Activated CD4-positive, alpha-beta T cell treated with anti-CD3 and anti-CD28 coated beads, Interleukin-2, amount 10 ng/mL, durations not matched to agents 7 days and 5 days (primary cell): ENCODE measurements at regions not wholly inside any gene's neighbourhood (a gene's known extent, or its start where the extent isn't known, plus 50 kb on each side); places are given as distances from the start of the nearest gene placed in this dataset.

Experiments used
- CTCF ChIA-PET: fragments of 350-600 bp; sonication (Branson Sonifier 250); formaldehyde crosslinking; loops from one replicate; lab custom pipeline; 2021; ENCODE audit warnings: antibody characterized with exemption; lab: Charles Lee
- POLR2A ChIA-PET: fragments of 350-600 bp; sonication (Branson Sonifier 250); formaldehyde crosslinking; loops from one replicate; lab custom pipeline; 2021; ENCODE audit warnings: antibody characterized with exemption; lab: Charles Lee
- DNase-seq: peaks from one replicate; pipeline ENCODE4 v3.0.0-alpha.2; 2020
- H3K27ac Mint-ChIP-seq: one replicate; pipeline ENCODE4 v1.8.0; 2021; ENCODE audit warnings: mild to moderate bottlenecking, moderate library complexity, mixed read lengths
- H3K27me3 Mint-ChIP-seq: one replicate; pipeline ENCODE4 v1.8.0; 2021; ENCODE audit warnings: mixed read lengths
- H3K36me3 Mint-ChIP-seq: one replicate; pipeline ENCODE4 v1.8.0; 2021; ENCODE audit warnings: low read depth, mixed read lengths
- H3K4me1 Mint-ChIP-seq: one replicate; pipeline ENCODE4 v1.8.0; 2021; ENCODE audit warnings: mixed read lengths
- H3K4me3 Mint-ChIP-seq: one replicate; pipeline ENCODE4 v1.8.0; 2021; ENCODE audit warnings: mild to moderate bottlenecking, moderate library complexity, mixed read lengths
- H3K9me3 Mint-ChIP-seq: one replicate; pipeline ENCODE4 v1.8.0; 2021; ENCODE audit warnings: mixed read lengths

DNA sequence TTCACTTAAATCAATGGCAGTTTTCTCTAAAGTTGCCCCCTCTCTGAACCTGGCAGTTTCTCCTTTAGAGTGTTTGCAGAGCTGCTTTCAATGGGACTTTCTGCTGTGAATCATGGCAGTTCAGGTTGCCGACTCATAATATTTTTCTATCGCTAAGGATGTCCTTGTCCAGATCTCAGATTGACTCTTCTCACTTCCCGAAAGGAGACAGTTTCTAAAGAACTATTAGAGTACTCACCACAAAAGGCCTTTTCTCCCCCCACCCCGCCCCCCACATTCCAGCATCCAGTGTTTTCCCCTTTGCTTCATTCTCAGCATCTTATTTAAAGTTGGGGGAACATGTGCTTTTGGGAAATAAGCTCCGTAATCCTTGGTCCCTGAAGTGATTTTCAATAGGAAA, 443.5 kb upstream of the KLF4 start:
- DNase-seq, result no peak
- Mint-ChIP-seq H3K4me1 (no peaks in the 10 kb centered on the region), H3K27me3 (no peaks in the 10 kb centered on the region), H3K4me3 (no peak overlapping the region), H3K9me3 (no peaks in the 10 kb centered on the region), H3K36me3 (no peaks in the 10 kb centered on the region), H3K27ac (no peak overlapping the region)
- CTCF ChIA-PET, result no interaction called here
- POLR2A ChIA-PET, result no interaction called here

DNA sequence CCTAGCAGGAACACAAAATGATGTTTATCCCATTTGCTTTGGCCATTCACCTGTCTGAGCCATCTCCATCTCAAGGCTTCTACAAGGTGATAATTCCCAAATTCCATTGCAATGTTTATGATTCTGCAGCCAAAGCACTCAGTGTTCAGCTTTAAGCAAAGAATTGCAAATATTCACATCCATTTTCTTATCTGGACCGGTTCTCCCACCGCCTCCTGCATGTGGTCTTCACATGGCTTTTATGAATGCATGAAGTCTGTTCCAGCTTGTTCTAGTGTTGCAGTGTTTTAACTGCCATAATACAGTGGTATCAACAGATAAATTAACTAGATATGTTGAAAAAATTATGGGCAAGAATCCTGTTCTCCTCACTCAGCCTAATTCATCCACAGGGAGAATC, 443.0 kb upstream of the KLF4 start:
- Mint-ChIP-seq H3K36me3 (no peaks in the 10 kb centered on the region), H3K4me3 (no peak overlapping the region), H3K27me3 (no peaks in the 10 kb centered on the region), H3K4me1 (no peaks in the 10 kb centered on the region), H3K27ac (no peak overlapping the region), H3K9me3 (no peaks in the 10 kb centered on the region)
- no peak for DNase-seq
- ChIA-PET POLR2A (no interaction called here), CTCF (no interaction called here)

- DNase-seq, result no peak
- Mint-ChIP-seq H3K27me3 (no peaks in the 10 kb centered on the region), H3K4me3 (no peak overlapping the region), H3K4me1 (no peaks in the 10 kb centered on the region), H3K27ac (no peak overlapping the region), H3K9me3 (no peaks in the 10 kb centered on the region), H3K36me3 (no peaks in the 10 kb centered on the region)
- ChIA-PET CTCF (no interaction called here), POLR2A (no interaction called here)
Measured at GRCh38 chr9:107932046-107932445, 442.5 kb upstream of the KLF4 start.

DNA sequence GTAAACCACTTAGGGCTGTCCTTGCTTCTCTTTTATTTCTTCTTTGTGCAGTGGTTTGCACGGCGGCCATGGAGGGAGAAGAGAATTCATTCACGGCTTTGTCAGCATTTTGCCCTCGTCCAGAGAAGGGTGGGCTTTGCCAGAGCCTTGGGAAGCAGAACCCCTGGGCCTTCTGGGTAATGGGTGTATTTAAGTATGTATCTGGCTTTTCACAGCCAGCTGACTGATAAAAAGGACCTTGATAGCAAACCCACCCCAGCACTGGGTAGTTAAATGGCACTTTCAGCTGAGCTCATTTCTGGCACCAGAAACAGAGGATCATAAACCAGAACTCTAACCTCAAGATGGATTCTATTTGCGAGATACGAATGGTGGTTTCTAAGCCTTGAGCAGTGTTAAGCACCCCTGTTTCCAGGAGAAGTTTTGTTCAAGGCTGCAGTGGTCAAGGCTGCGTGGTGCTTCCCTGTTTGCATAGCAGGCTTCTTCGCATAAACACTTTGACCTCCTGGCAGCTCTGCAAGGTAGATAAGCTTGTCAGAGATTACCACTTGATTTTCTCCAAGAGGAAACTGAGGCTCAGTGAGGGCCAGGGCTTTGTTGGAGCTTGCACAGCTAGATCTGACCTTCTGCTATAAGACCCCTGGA, 441.6 kb upstream of the KLF4 start:
- Mint-ChIP-seq H3K36me3 (no peaks in the 10 kb centered on the region), H3K9me3 (no peaks in the 10 kb centered on the region), H3K27ac (no peak overlapping the region), H3K4me1 (no peaks in the 10 kb centered on the region), H3K27me3 (no peaks in the 10 kb centered on the region), H3K4me3 (no peak overlapping the region)
- no peak for DNase-seq
- POLR2A ChIA-PET, result no interaction called here
- CTCF ChIA-PET, result interaction anchor here (0.6 kb wide), 1 partner anchor 70 kb away, joined by 3 read pairs; no protein-coding TSS in a partner anchor

- no peak for DNase-seq
- no peaks in the 10 kb centered on the region for H3K27me3 Mint-ChIP-seq
- no peak overlapping the region for H3K4me3 Mint-ChIP-seq
- POLR2A ChIA-PET, result no interaction called here
- no peaks in the 10 kb centered on the region for H3K4me1 Mint-ChIP-seq
- CTCF ChIA-PET, result no interaction called here
- no peaks in the 10 kb centered on the region for H3K36me3 Mint-ChIP-seq
- H3K9me3 Mint-ChIP-seq, result no peaks in the 10 kb centered on the region
- H3K27ac Mint-ChIP-seq, result no peak overlapping the region
Measured at GRCh38 chr9:107929443-107929842, 439.9 kb upstream of the KLF4 start.

DNA sequence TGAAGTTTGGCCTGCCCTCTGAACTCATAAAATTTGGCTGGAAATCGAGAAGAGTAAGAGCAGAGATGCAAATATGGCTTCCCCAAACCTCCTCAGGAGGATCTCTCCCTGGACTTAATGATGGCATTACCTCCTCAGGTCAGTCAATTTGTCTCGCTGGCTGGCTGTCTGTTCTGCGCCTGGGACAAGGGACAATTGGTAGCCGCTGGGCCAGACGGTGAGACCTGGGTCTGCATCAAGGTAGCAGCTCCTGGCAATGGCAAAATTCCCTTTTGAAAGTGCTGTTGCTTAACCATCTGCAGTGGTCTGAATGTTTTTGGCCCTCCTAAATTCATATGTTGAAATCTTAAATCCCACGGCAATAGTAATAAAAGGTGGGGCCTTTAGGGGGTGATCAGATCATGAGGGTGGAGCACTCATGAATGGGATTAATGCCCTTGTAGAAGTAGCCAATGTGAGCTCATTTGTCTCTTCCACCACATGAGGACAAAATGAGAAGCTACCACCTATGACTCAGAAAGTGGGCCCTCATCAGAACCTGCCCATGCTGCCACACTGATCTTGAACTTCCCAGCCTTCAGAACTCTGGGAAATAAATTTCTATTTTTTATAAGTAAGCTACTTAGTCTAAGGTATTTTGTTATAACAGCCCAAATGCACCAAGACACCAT, 439.3 kb upstream of the KLF4 start:
- ChIA-PET POLR2A (no interaction called here), CTCF (no interaction called here)
- Mint-ChIP-seq H3K4me3 (no peak overlapping the region), H3K27me3 (no peaks in the 10 kb centered on the region), H3K4me1 (no peaks in the 10 kb centered on the region), H3K36me3 (no peaks in the 10 kb centered on the region), H3K27ac (no peak overlapping the region), H3K9me3 (no peaks in the 10 kb centered on the region)
- no peak for DNase-seq

DNA sequence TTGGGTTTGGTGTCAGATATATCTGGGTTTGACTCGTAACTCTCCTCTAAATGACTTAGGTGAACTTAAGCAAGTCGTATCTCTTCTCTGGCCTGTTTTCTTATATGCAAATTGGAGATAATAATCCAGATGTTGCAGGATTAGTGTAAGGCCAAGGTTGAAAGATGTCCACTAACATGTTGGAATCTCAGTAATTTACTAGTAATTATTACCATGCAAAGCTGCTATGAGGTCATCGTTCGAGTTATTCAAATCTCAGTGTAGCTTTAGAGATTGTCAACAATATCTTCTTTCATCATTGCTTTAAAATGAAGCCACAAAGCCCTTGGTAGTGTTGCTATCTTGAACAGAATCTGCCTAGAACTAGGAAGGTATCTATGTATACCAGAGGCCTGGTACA, 437.7 kb upstream of the KLF4 start:
- no peak overlapping the region for H3K4me3 Mint-ChIP-seq
- CTCF ChIA-PET, result no interaction called here
- H3K4me1 Mint-ChIP-seq, result no peaks in the 10 kb centered on the region
- no peak for DNase-seq
- H3K36me3 Mint-ChIP-seq, result no peaks in the 10 kb centered on the region
- no peak overlapping the region for H3K27ac Mint-ChIP-seq
- no peaks in the 10 kb centered on the region for H3K27me3 Mint-ChIP-seq
- POLR2A ChIA-PET, result no interaction called here
- no peaks in the 10 kb centered on the region for H3K9me3 Mint-ChIP-seq

DNA sequence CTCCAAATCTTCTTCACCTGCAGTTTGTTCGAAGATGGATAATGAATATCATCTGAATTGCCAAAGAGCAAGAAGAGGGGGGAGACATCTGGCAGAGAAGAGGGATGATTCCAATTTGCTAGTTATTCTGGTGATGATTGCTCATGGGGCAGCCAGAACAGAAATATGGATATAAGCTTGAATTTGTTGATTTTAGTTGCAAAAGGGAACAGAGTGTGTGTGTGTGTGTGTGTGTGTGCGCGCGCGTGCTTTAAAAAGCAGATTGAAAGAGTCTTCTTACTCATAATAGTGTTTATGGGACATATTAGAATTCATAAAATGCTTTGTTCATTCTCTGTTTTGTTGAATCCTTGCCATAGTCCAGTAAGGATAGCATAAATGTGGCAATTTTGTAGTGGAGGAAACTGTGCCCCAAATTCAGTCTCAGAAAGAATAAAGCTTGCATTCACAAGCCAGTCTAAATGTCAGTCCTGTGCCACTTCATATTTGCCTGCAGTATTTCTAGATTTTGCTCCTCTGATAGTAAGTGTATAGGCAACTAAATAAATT, 436.3 kb upstream of the KLF4 start:
- ChIA-PET CTCF (no interaction called here), POLR2A (no interaction called here)
- Mint-ChIP-seq H3K27ac (no peak overlapping the region), H3K9me3 (no peaks in the 10 kb centered on the region), H3K36me3 (no peaks in the 10 kb centered on the region), H3K4me3 (no peak overlapping the region), H3K4me1 (no peaks in the 10 kb centered on the region), H3K27me3 (no peaks in the 10 kb centered on the region)
- DNase-seq, result no peak

DNA sequence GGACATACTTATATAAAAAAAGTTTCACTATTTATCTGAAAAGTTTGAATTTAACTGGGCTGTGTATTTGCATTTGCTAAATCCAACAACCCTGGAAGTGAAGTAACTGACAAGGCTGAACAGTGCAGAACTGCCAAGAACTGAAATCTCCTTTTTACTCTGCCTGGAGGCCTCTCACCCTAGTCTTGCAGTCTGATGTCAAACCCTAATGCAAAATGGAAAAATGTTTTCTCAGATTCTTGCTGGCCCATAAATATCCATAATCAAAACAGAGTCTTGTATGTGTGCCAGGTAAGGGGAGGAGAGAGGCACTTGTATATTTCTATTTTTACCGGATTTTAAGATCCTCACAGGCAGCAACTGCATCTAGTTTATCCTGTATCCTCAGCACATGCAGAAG, 432.7 kb upstream of the KLF4 start:
- Mint-ChIP-seq H3K27me3 (no peaks in the 10 kb centered on the region), H3K27ac (no peak overlapping the region), H3K4me3 (no peak overlapping the region), H3K4me1 (no peaks in the 10 kb centered on the region), H3K9me3 (no peaks in the 10 kb centered on the region), H3K36me3 (no peaks in the 10 kb centered on the region)
- ChIA-PET CTCF (no interaction called here), POLR2A (no interaction called here)
- no peak for DNase-seq

- no peaks in the 10 kb centered on the region for H3K9me3 Mint-ChIP-seq
- ChIA-PET CTCF (no interaction called here), POLR2A (no interaction called here)
- H3K4me3 Mint-ChIP-seq, result no peak overlapping the region
- H3K27me3 Mint-ChIP-seq, result no peaks in the 10 kb centered on the region
- no peaks in the 10 kb centered on the region for H3K36me3 Mint-ChIP-seq
- DNase-seq, result no peak
- H3K27ac Mint-ChIP-seq, result no peak overlapping the region
- H3K4me1 Mint-ChIP-seq, result no peaks in the 10 kb centered on the region
Measured at GRCh38 chr9:107919263-107919662, 429.7 kb upstream of the KLF4 start.

DNA sequence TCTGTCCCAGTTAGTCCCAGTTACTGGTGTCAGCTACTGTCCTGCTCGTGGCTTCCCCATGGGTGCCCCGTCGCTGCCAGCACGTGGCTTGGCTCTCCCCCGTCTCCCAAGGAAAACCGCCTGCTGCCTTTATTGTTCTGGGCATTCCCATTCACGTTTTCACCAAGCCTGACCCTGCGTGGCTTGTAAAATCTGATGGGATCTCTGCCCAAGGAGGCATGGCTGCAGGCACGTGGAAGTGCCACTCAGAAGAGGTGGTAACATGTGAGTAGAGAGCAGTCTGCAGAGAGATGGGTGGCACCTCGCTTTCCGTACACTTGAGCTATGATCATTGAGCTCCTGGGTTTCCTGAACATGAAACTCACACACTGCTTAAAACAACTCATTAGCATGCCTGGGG, 429.2 kb upstream of the KLF4 start:
- no peaks in the 10 kb centered on the region for H3K27me3 Mint-ChIP-seq
- no peaks in the 10 kb centered on the region for H3K4me1 Mint-ChIP-seq
- ChIA-PET CTCF (no interaction called here), POLR2A (no interaction called here)
- no peaks in the 10 kb centered on the region for H3K36me3 Mint-ChIP-seq
- no peak overlapping the region for H3K4me3 Mint-ChIP-seq
- H3K27ac Mint-ChIP-seq, result no peak overlapping the region
- DNase-seq, result no peak
- no peaks in the 10 kb centered on the region for H3K9me3 Mint-ChIP-seq

DNA sequence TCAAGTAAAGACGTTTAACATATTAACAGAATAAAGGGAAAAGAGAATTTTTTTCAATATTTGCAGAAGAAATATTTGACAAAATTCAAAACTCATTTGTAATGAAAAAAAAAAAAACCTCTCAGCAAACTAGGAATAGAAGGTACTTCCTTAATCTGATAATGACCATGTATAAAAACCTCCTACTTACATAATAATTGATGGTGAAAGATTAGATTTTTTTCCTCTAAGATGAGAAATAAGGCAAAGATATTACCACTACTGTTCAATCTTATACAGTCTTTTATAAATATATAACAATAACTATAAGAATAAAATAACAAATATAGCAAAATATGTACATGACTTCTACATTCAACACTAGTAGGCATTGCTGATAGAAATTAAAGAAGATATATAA, 424.6 kb upstream of the KLF4 start:
- H3K27me3 Mint-ChIP-seq, result no peaks in the 10 kb centered on the region
- H3K27ac Mint-ChIP-seq, result no peak overlapping the region
- ChIA-PET CTCF (no interaction called here), POLR2A (no interaction called here)
- H3K4me1 Mint-ChIP-seq, result no peaks in the 10 kb centered on the region
- H3K36me3 Mint-ChIP-seq, result no peaks in the 10 kb centered on the region
- no peak for DNase-seq
- H3K9me3 Mint-ChIP-seq, result no peaks in the 10 kb centered on the region
- H3K4me3 Mint-ChIP-seq, result no peak overlapping the region

DNA sequence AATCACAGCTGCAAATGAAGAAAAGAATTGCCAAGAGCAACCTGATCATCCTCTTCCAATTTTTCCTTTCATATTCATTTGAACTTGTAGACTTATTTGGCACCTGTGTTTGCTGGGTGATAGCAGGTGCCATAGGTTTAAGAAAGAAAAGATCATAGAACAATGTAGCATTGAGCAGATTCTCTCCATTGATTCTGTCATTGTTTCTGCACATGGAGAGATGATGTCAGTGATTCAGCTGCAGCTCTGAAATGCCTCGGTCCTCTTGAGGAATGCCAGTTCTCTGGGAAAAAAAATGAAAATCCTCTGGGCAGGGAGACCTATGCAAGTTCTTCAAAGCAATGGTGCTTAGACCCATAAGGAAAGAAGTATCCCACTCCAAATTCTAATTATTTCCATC, 418.1 kb upstream of the KLF4 start:
- Mint-ChIP-seq H3K27me3 (no peaks in the 10 kb centered on the region), H3K27ac (no peak overlapping the region), H3K4me1 (no peaks in the 10 kb centered on the region), H3K9me3 (no peaks in the 10 kb centered on the region), H3K4me3 (no peak overlapping the region), H3K36me3 (no peaks in the 10 kb centered on the region)
- ChIA-PET CTCF (interaction anchor here (0.6 kb wide), 1 partner anchor 9 kb away, joined by 4 read pairs; no protein-coding TSS in a partner anchor), POLR2A (no interaction called here)
- no peak for DNase-seq

- ChIA-PET POLR2A (no interaction called here), CTCF (interaction anchor here (0.6 kb wide), 1 partner anchor 9 kb away, joined by 4 read pairs; no protein-coding TSS in a partner anchor)
- Mint-ChIP-seq H3K4me3 (no peak overlapping the region), H3K27ac (no peak overlapping the region), H3K36me3 (no peaks in the 10 kb centered on the region), H3K27me3 (no peaks in the 10 kb centered on the region), H3K4me1 (no peaks in the 10 kb centered on the region), H3K9me3 (no peaks in the 10 kb centered on the region)
- no peak for DNase-seq
Measured at GRCh38 chr9:107907255-107907654, 417.7 kb upstream of the KLF4 start.
